ELR (cell line): ENCODE measurements at regions not wholly inside any gene's neighbourhood (a gene's known extent, or its start where the extent isn't known, plus 50 kb on each side); places are given as distances from the start of the nearest gene placed in this dataset.

Source experiments
- DNase-seq: peaks from one replicate; pipeline ENCODE4 v3.0.0-alpha.2; 2015; ENCODE audit warnings: low read depth

- DNase-seq, result no peak
Measured at GRCh38 chr1:75083223-75083622, 51.0 kb upstream of the LHX8 start.

- DNase-seq, result peak; percentile 48
Measured at GRCh38 chr1:75083848-75084514, 50.2 kb upstream of the LHX8 start.
